ENCODE measurements at regions not wholly inside any gene's neighbourhood (a gene's known extent, or its start where the extent isn't known, plus 50 kb on each side); places are given as distances from the start of the nearest gene placed in this dataset.

GRCh38 chr17:33889766-33890165 is 365.3 kb upstream of the CCL2 start:
- no peak for TF ChIP-seq CTCF (IDR thresholded peaks at IDR 0.05)
- TF ChIP-seq EZH2 (IDR thresholded peaks at IDR 0.05; ENCODE audit: borderline replicate concordance, insufficient read depth, low read depth, low read length, poor library complexity, severe bottlenecking), result no peak
